H1 (cell line): ENCODE measurements at regions not wholly inside any gene's neighbourhood (a gene's known extent, or its start where the extent isn't known, plus 50 kb on each side); places are given as distances from the start of the nearest gene placed in this dataset.

Experiments used
- CTCF ChIA-PET: fragments of 300-600 bp; sonication (Branson Sonifier 250); formaldehyde crosslinking; loops from one replicate; lab custom pipeline; 2021; ENCODE audit not compliant: partially characterized antibody; lab: Charles Lee
- POLR2A ChIA-PET: fragments of 300-600 bp; sonication (Branson Sonifier 250); formaldehyde crosslinking; loops from one replicate; lab custom pipeline; 2021; ENCODE audit warnings: inconsistent platforms; ENCODE audit not compliant: partially characterized antibody; lab: Charles Lee
- DNase-seq, 2 experiments: peaks; one replicate each; pipeline versions ENCODE4 v3.0.0 to v3.0.0-alpha.2; 2010 to 2022; ENCODE audit warnings: low spot score in 2 of 2, low read depth in 1 of 2, mixed read lengths in 1 of 2
- FAIRE-seq: peaks from 2 replicates; lab custom pipeline; 2011; peaks lifted over from hg19 to GRCh38; lab: Jason Lieb, UNC
- H2AFZ ChIP-seq: 2 replicates; pipeline ENCODE4 v1.8.1; 2012; ENCODE audit warnings: low read length, inconsistent platforms
- H2AK5ac ChIP-seq: 2 replicates; pipeline ENCODE4 v1.6.1; 2013; ENCODE audit warnings: low read depth, low read length
- H2BK120ac ChIP-seq: replicated peaks from 2 replicates; pipeline ENCODE3; 2013; ENCODE audit warnings: low read depth, low read length, inconsistent platforms
- H2BK12ac ChIP-seq: 2 replicates; pipeline ENCODE4 v1.6.1; 2013; ENCODE audit warnings: low read depth, low read length
- H2BK15ac ChIP-seq: 2 replicates; pipeline ENCODE4 v1.6.1; 2013; ENCODE audit warnings: low read length
- H2BK20ac ChIP-seq: 2 replicates; pipeline ENCODE4 v1.6.1; 2013; ENCODE audit warnings: low read length
- H2BK5ac ChIP-seq: 2 replicates; pipeline ENCODE4 v1.6.1; 2013; ENCODE audit warnings: low read depth, low read length
- H3K14ac ChIP-seq: 2 replicates; pipeline ENCODE4 v1.6.1; 2013; ENCODE audit warnings: inconsistent platforms; ENCODE audit not compliant: insufficient read length
- H3K18ac ChIP-seq: 2 replicates; pipeline ENCODE4 v1.6.1; 2013; ENCODE audit warnings: low read length; ENCODE audit errors: extremely low read depth
- H3K23ac ChIP-seq: 2 replicates; pipeline ENCODE4 v1.6.1; 2013; ENCODE audit warnings: inconsistent platforms; ENCODE audit not compliant: insufficient read length
- H3K23me2 ChIP-seq: 2 replicates; pipeline ENCODE4 v1.6.1; 2013; ENCODE audit warnings: low read depth, low read length
- H3K27ac ChIP-seq: 2 replicates; pipeline ENCODE4 v1.6.1; 2011; ENCODE audit warnings: low read depth, low read length, inconsistent platforms
- H3K27me3 ChIP-seq, 4 experiments: replicated peaks in 1 of 4; 1 replicate in 1 of 4; 2 replicates in 3 of 4; pipeline versions ENCODE4 v1.6.1 to v1.8.1; 2011 to 2013; ENCODE audit warnings: low read length in 3 of 4, mild to moderate bottlenecking in 3 of 4, inconsistent platforms in 2 of 4, mixed read lengths in 2 of 4, moderate library complexity in 1 of 4; ENCODE audit not compliant: control insufficient read depth in 3 of 4, insufficient read depth in 3 of 4; ENCODE audit errors: extremely low read depth in 1 of 4
- H3K36me3 ChIP-seq, 4 experiments: 2 replicates each; pipeline versions ENCODE4 v1.6.1 to v1.8.1; 2011 to 2013; ENCODE audit warnings: mild to moderate bottlenecking in 4 of 4, low read length in 3 of 4, moderate library complexity in 2 of 4, control low read depth in 1 of 4, inconsistent platforms in 1 of 4; ENCODE audit not compliant: insufficient read depth in 4 of 4, control insufficient read depth in 2 of 4
- H3K4ac ChIP-seq: replicated peaks from 2 replicates; pipeline ENCODE3; 2013; ENCODE audit warnings: low read length, low read depth, mixed read lengths, inconsistent platforms; ENCODE audit not compliant: insufficient read length
- H3K4me1 ChIP-seq, 4 experiments: replicated peaks in 1 of 4; 1 replicate in 1 of 4; 2 replicates in 3 of 4; pipeline versions ENCODE4 v1.6.1 to v1.8.1; 2011 to 2013; ENCODE audit warnings: low read length in 3 of 4, inconsistent platforms in 2 of 4, mixed read lengths in 1 of 4; ENCODE audit not compliant: insufficient read depth in 4 of 4, control insufficient read depth in 3 of 4
- H3K4me2 ChIP-seq, 2 experiments: 2 replicates each; pipeline versions ENCODE4 v1.6.1 to v1.8.1; 2011 to 2013; ENCODE audit warnings: low read depth in 2 of 2, low read length in 2 of 2, control low read depth in 1 of 2, inconsistent platforms in 1 of 2, mild to moderate bottlenecking in 1 of 2; ENCODE audit not compliant: insufficient read depth in 1 of 2
- H3K4me3 ChIP-seq, 4 experiments: fragments of 200-600, 300-600 bp in 1 of 4; sonication (generic), shearing (Covaris generic), sonication (Bioruptor Twin) in 1 of 4; 2 replicates each; pipeline versions ENCODE4 v1.5.1 to v1.8.1; 2011 to 2016; ENCODE audit warnings: low read length in 4 of 4, low read depth in 3 of 4, control low read depth in 2 of 4, inconsistent platforms in 2 of 4, mild to moderate bottlenecking in 2 of 4, mixed read lengths in 1 of 4, moderate library complexity in 1 of 4; ENCODE audit not compliant: insufficient read depth in 2 of 4; ENCODE audit errors: extremely low read depth in 1 of 4
- H3K56ac ChIP-seq: replicated peaks from 2 replicates; pipeline ENCODE3; 2013; ENCODE audit warnings: low read depth, mild to moderate bottlenecking, mixed read lengths, low read length, inconsistent platforms; ENCODE audit not compliant: insufficient read length
- H3K79me1 ChIP-seq: 2 replicates; pipeline ENCODE4 v1.6.1; 2013; ENCODE audit warnings: low read depth, low read length, control low read depth
- H3K79me2 ChIP-seq, 2 experiments: 2 replicates each; pipeline versions ENCODE4 v1.6.1 to v1.8.1; 2012 to 2013; ENCODE audit warnings: low read length in 2 of 2, mild to moderate bottlenecking in 2 of 2, inconsistent platforms in 1 of 2; ENCODE audit not compliant: insufficient read depth in 2 of 2, control insufficient read depth in 1 of 2
- H3K9ac ChIP-seq, 4 experiments: replicated peaks in 1 of 4; 1 replicate in 1 of 4; 2 replicates in 3 of 4; pipeline versions ENCODE4 v1.6.1 to v1.8.1; 2011 to 2013; ENCODE audit warnings: low read depth in 3 of 4, low read length in 3 of 4, control low read depth in 2 of 4, mild to moderate bottlenecking in 2 of 4, moderate library complexity in 2 of 4, inconsistent platforms in 1 of 4; ENCODE audit errors: extremely low read depth in 1 of 4
- H3K9me3 ChIP-seq, 2 experiments: 2 replicates each; pipeline versions ENCODE4 v1.6.1 to v1.8.1; 2012 to 2013; ENCODE audit warnings: mild to moderate bottlenecking in 2 of 2, moderate library complexity in 2 of 2, control low read depth in 1 of 2, inconsistent platforms in 1 of 2, low read depth in 1 of 2, low read length in 1 of 2, mixed read lengths in 1 of 2; ENCODE audit not compliant: insufficient read depth in 2 of 2
- H4K20me1 ChIP-seq, 2 experiments: replicated peaks in 1 of 2; 2 replicates each; pipeline versions ENCODE3 to v1.8.1; 2011 to 2013; ENCODE audit warnings: inconsistent platforms in 2 of 2, low read length in 2 of 2, mild to moderate bottlenecking in 1 of 2; ENCODE audit not compliant: insufficient read depth in 2 of 2, control insufficient read depth in 1 of 2
- H4K5ac ChIP-seq: 2 replicates; pipeline ENCODE4 v1.6.1; 2013; ENCODE audit warnings: low read length, low read depth, mixed read lengths, inconsistent platforms; ENCODE audit not compliant: insufficient read length
- H4K8ac ChIP-seq: 2 replicates; pipeline ENCODE4 v1.8.0; 2013; ENCODE audit warnings: mild to moderate bottlenecking, moderate library complexity, low read length, inconsistent platforms; ENCODE audit not compliant: insufficient read depth; ENCODE audit errors: extremely low read depth
- H4K91ac ChIP-seq: replicated peaks from 2 replicates; pipeline ENCODE3; 2013; ENCODE audit warnings: low read length, mixed read lengths, inconsistent platforms; ENCODE audit not compliant: insufficient read length
- CBX8 ChIP-seq: fragments of 300-800, 300-1000 bp; sonication (generic); IDR thresholded peaks from 2 replicates; pipeline ENCODE4 v1.7.1; 2016; ENCODE audit warnings: low read depth, low read length, borderline replicate concordance
- GABPA ChIP-seq: IDR thresholded peaks from 2 replicates; pipeline ENCODE4 v1.6.1; 2011; ENCODE audit warnings: mild to moderate bottlenecking, low read length, moderate library complexity, borderline replicate concordance; ENCODE audit not compliant: insufficient read depth
- HDAC6 ChIP-seq: IDR thresholded peaks from one replicate; pipeline ENCODE4 v1.7.1; 2012; ENCODE audit warnings: low read depth, mild to moderate bottlenecking, inconsistent platforms, low read length, moderate library complexity
- KDM4A ChIP-seq: IDR thresholded peaks from one replicate; pipeline ENCODE4 v1.7.1; 2012; ENCODE audit warnings: low read depth, mild to moderate bottlenecking, moderate library complexity, low read length, inconsistent platforms; ENCODE audit not compliant: severe bottlenecking
- POLR2AphosphoS5 ChIP-seq: IDR thresholded peaks from 2 replicates; pipeline ENCODE4 v1.6.1; 2011; ENCODE audit warnings: low read depth, low read length
- RBBP5 ChIP-seq: IDR thresholded peaks from 2 replicates; pipeline ENCODE4 v1.7.1; 2012; ENCODE audit warnings: low read depth, mild to moderate bottlenecking, inconsistent platforms, low read length, moderate library complexity, borderline replicate concordance
- RFX5 ChIP-seq: IDR thresholded peaks from 2 replicates; pipeline ENCODE4 v1.6.1; 2011; ENCODE audit warnings: low read depth, low read length, improper control_type of control experiment, borderline replicate concordance
- RNF2 ChIP-seq: fragments of 200-900, 300-1000 bp; sonication (generic); IDR thresholded peaks from 2 replicates; pipeline ENCODE4 v1.7.1; 2016; ENCODE audit warnings: borderline replicate concordance, low read depth, mild to moderate bottlenecking, antibody characterized with exemption, low read length; ENCODE audit not compliant: poor library complexity, severe bottlenecking; ENCODE audit errors: missing control alignments
- SP1 ChIP-seq: IDR thresholded peaks from 2 replicates; pipeline ENCODE4 v1.6.1; 2011; ENCODE audit warnings: low read depth, low read length
- WGBS, 2 experiments: shearing (Covaris generic) in 1 of 2; methylation state at CpG; one replicate each; pipeline versions ENCODE4 v1.1.6 to v1.1.7; 2013 to 2015; ENCODE audit warnings: low lambda C conversion rate in 2 of 2, mixed read lengths in 2 of 2, inconsistent platforms in 1 of 2, low coverage in 1 of 2, missing lambda C conversion rate in 1 of 2; ENCODE audit not compliant: insufficient replicate concordance in 2 of 2, insufficient coverage in 1 of 2, insufficient read length in 1 of 2; ENCODE audit errors: extremely low coverage in 1 of 2, missing lambda C conversion rate in 1 of 2; 5-methylcytosine and 5-hydroxymethylcytosine counted together
- TF ChIP-seq, protein P1 (sequence below): IDR thresholded peaks from 2 replicates; pipeline ENCODE4 v1.6.1; 2011; ENCODE audit warnings: low read depth, mild to moderate bottlenecking, low read length; ENCODE audit not compliant: insufficient read depth

GRCh38 chr10:26911811-26912461 lies 51.2 kb upstream of the ABI1 start:
- no peak overlapping the region for H2BK120ac ChIP-seq
- H4K20me1 ChIP-seq: no peaks in the 10 kb centered on the region
- no peaks in the 10 kb centered on the region for H3K79me2 ChIP-seq
- H3K27me3 ChIP-seq: no peaks in the 10 kb centered on the region
- FAIRE-seq (no peak), DNase-seq (no peak)
- H2BK20ac ChIP-seq: no peak overlapping the region
- no peak overlapping the region for H3K4me2 ChIP-seq
- no peak overlapping the region for H2AK5ac ChIP-seq
- H2BK15ac ChIP-seq: no peak overlapping the region
- no peak overlapping the region for H3K56ac ChIP-seq
- H3K23ac ChIP-seq: no peak overlapping the region
- no peak overlapping the region for H2AFZ ChIP-seq
- no peak overlapping the region for H3K4ac ChIP-seq
- CTCF ChIA-PET: interaction anchor here (0.8 to 1.6 kb wide), 2 partner anchors 20 to 160 kb away, joined by 3 read pairs; no protein-coding TSS in a partner anchor
- no peak overlapping the region for H4K8ac ChIP-seq
- no peaks in the 10 kb centered on the region for H3K9me3 ChIP-seq
- no peak overlapping the region for H3K18ac ChIP-seq
- 88% methylated on average over 4 of the region's 4 CpGs; no CpG with 5 or more reads in 1 of the 2 experiments for whole genome bisulfite sequencing, 2 experiments
- H3K79me1 ChIP-seq: no peaks in the 10 kb centered on the region
- POLR2A ChIA-PET: interaction anchor here (0.5 kb wide), 1 partner anchor 187 kb away, joined by 4 read pairs; no protein-coding TSS in a partner anchor
- no peak overlapping the region for H3K27ac ChIP-seq
- H3K23me2 ChIP-seq: no peaks in the 10 kb centered on the region
- no peaks in the 10 kb centered on the region for H3K4me1 ChIP-seq
- no peak overlapping the region for H2BK12ac ChIP-seq
- no peak overlapping the region for H4K91ac ChIP-seq
- H3K14ac ChIP-seq: no peak overlapping the region
- H3K9ac ChIP-seq: no peak overlapping the region
- H4K5ac ChIP-seq: no peak overlapping the region
- H3K4me3 ChIP-seq: no peak overlapping the region
- no peak overlapping the region for H2BK5ac ChIP-seq
- H3K36me3 ChIP-seq: no peaks in the 10 kb centered on the region
- TF ChIP-seq POLR2AphosphoS5 (no peak), CBX8 (no peak), HDAC6 (no peak), GABPA (no peak), RNF2 (no peak), RFX5 (no peak), SP1 (no peak), RBBP5 (no peak), KDM4A (no peak)
- TF ChIP-seq, protein P1, sequence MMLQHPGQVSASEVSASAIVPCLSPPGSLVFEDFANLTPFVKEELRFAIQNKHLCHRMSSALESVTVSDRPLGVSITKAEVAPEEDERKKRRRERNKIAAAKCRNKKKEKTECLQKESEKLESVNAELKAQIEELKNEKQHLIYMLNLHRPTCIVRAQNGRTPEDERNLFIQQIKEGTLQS: no peak
